SH-SY5Y (cell line): ENCODE measurements at regions not wholly inside any gene's neighbourhood (a gene's known extent, or its start where the extent isn't known, plus 50 kb on each side); places are given as distances from the start of the nearest gene placed in this dataset.

Experiments
- GATA2 ChIP-seq: IDR thresholded peaks from 2 replicates; pipeline ENCODE4 v1.6.1; 2011; ENCODE audit warnings: mild to moderate bottlenecking, low read depth, low read length
- GATA3 ChIP-seq: IDR thresholded peaks from 2 replicates; pipeline ENCODE4 v1.6.1; 2011; ENCODE audit warnings: low read depth, mild to moderate bottlenecking, low read length, moderate library complexity

DNA sequence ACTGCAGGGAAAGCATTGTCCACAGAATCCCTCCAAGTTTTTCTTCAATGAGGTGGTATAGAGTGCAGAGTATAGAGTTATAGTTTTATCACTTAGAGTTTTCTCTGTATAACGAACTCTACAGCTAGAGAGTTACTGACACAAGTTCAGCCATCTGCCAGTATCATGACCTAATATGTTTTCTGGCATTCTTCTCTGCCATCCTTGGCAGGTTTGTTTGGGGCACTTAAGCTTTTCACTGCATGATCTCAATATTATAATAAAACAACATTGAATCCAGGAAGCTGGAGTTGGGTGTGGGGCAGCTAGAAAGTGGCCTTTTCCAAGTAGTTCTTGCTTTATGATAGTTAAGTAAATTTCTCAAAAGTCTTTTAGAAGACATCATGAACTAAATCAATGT lies 743.5 kb upstream of the ARPP21 start:
- no peak for TF ChIP-seq GATA2
- TF ChIP-seq GATA3: no peak
